ENCODE measurements at regions not wholly inside any gene's neighbourhood (a gene's known extent, or its start where the extent isn't known, plus 50 kb on each side); places are given as distances from the start of the nearest gene placed in this dataset.

DNA sequence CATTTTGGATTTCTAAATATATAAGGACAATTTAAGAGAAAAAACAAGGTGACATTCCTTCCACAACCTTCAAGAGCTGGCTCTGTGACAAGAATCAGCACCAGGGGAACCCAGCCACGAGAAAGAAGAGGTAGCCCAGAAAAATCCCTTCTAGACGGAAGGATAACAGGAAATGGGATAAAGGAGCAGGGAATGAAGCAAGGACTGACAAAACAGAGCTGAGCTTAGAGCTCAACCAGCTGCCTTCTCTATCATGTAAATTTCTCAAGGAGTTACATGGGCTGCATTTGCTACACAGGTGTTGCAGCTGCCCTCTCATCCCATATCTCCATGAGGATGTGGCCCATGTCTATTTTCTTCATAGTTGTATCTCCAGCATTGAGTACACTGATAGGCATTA lies 154.2 kb upstream of the PRDX4 start:
- POLR2A ChIA-PET (ENCODE audit: partially characterized antibody), result no interaction called here
- no peak overlapping the region for H3K9ac ChIP-seq (replicated peaks in 1 of 4; ENCODE audit: extremely low read depth in 1 of 4, low read depth in 3 of 4, low read length in 3 of 4)
- H2AFZ ChIP-seq (ENCODE audit: low read length), result no peak overlapping the region
- no peaks in the 10 kb centered on the region for H3K9me3 ChIP-seq (ENCODE audit: insufficient read depth in 2 of 2, low read depth in 1 of 2, low read length in 1 of 2)
- no peak overlapping the region for H4K91ac ChIP-seq (replicated peaks; ENCODE audit: insufficient read length, low read length)
- no peak overlapping the region for H3K23ac ChIP-seq (ENCODE audit: insufficient read length)
- H4K5ac ChIP-seq (ENCODE audit: insufficient read length, low read depth, low read length), result no peak overlapping the region
- peak overlapping the region in 1 of 4 experiments; percentile 29; a peak in 1 of 8 replicates for H3K4me3 ChIP-seq (ENCODE audit: extremely low read depth in 1 of 4, insufficient read depth in 2 of 4, low read depth in 3 of 4, low read length in 4 of 4)
- peak; percentile 97 for FAIRE-seq
- H3K79me1 ChIP-seq (ENCODE audit: low read depth, low read length), result no peaks in the 10 kb centered on the region; the same call in 1 of the 2 replicates
- H3K4ac ChIP-seq (replicated peaks; ENCODE audit: insufficient read length, low read depth, low read length), result no peak overlapping the region
- H3K56ac ChIP-seq (replicated peaks; ENCODE audit: insufficient read length, low read depth, low read length), result no peak overlapping the region
- CTCF ChIA-PET (ENCODE audit: partially characterized antibody), result interaction anchor here (0.7 kb wide), 1 partner anchor 68 kb away, joined by 3 read pairs; no protein-coding TSS in a partner anchor
- no peak overlapping the region for H3K14ac ChIP-seq (ENCODE audit: insufficient read length)
- H3K27me3 ChIP-seq (replicated peaks in 1 of 4; ENCODE audit: control insufficient read depth in 3 of 4, extremely low read depth in 1 of 4, insufficient read depth in 3 of 4, low read length in 3 of 4), result no peaks in the 10 kb centered on the region
- H2BK20ac ChIP-seq (ENCODE audit: low read length), result no peak overlapping the region
- no peak for DNase-seq (ENCODE audit: low read depth in 1 of 2, low spot score in 2 of 2)
- no peak overlapping the region for H2AK5ac ChIP-seq (ENCODE audit: low read depth, low read length)
- H3K23me2 ChIP-seq (ENCODE audit: low read depth, low read length), result no peaks in the 10 kb centered on the region
- TF ChIP-seq TCF12 (IDR thresholded peaks at IDR 0.05; ENCODE audit: low read depth, low read length) (peak; percentile 93), POU5F1 (IDR thresholded peaks at IDR 0.05; ENCODE audit: low read depth, low read length) (no peak), TAF1 (IDR thresholded peaks at IDR 0.05; ENCODE audit: low read depth, low read length) (0 out of 2 replicates have a peak, but pooled peaks have one; percentile 24)
- no peak overlapping the region for H4K8ac ChIP-seq (ENCODE audit: extremely low read depth, insufficient read depth, low read length)
- peaks cover 2 to 12% (median 9%) of the 10 kb centered on the region in 4 experiments; a peak in 6 of 7 replicates for H3K4me1 ChIP-seq (replicated peaks in 1 of 4; ENCODE audit: control insufficient read depth in 3 of 4, insufficient read depth in 4 of 4, low read length in 3 of 4)
- H2BK15ac ChIP-seq (ENCODE audit: low read length), result no peak overlapping the region
- H3K4me2 ChIP-seq (ENCODE audit: insufficient read depth in 1 of 2, low read depth in 2 of 2, low read length in 2 of 2), result peak overlapping the region; percentile 14 to 54; a peak in 3 of 4 replicates
- H2BK12ac ChIP-seq (ENCODE audit: low read depth, low read length), result no peak overlapping the region
- H3K36me3 ChIP-seq (ENCODE audit: control insufficient read depth in 2 of 4, insufficient read depth in 4 of 4, low read length in 3 of 4), result no peaks in the 10 kb centered on the region
- H2BK5ac ChIP-seq (ENCODE audit: low read depth, low read length), result 0 out of 2 replicates have a peak overlapping the region, but pooled peaks have one; percentile 75
- peak overlapping the region; percentile 25; the same call in 1 of the 2 replicates for H3K27ac ChIP-seq (ENCODE audit: low read depth, low read length)
- no peak overlapping the region; the same call in 1 of the 2 replicates for H3K18ac ChIP-seq (ENCODE audit: extremely low read depth, low read length)
- H2BK120ac ChIP-seq (replicated peaks; ENCODE audit: low read depth, low read length), result no peak overlapping the region
- H3K79me2 ChIP-seq (ENCODE audit: control insufficient read depth in 1 of 2, insufficient read depth in 2 of 2, low read length in 2 of 2), result no peaks in the 10 kb centered on the region
- no peaks in the 10 kb centered on the region for H4K20me1 ChIP-seq (replicated peaks in 1 of 2; ENCODE audit: control insufficient read depth in 1 of 2, insufficient read depth in 2 of 2, low read length in 2 of 2)
- 6% methylated on average over 2 of the region's 2 CpGs; no CpG with 5 or more reads in 1 of the 2 experiments for WGBS, 2 experiments (ENCODE audit: extremely low coverage in 1 of 2, insufficient coverage in 1 of 2, insufficient read length in 1 of 2, insufficient replicate concordance in 2 of 2, low coverage in 1 of 2, low lambda C conversion rate in 2 of 2, missing lambda C conversion rate in 1 of 2)
